Colonic mucosa (tissue), 4 donors: ENCODE measurements at regions not wholly inside any gene's neighbourhood (a gene's known extent, or its start where the extent isn't known, plus 50 kb on each side); places are given as distances from the start of the nearest gene placed in this dataset.

Experiments used
- DNase-seq: peaks from one replicate; pipeline ENCODE4 v3.0.0-alpha.2; 2020
- H3K27ac ChIP-seq: fragments of 200-600 bp; one replicate; pipeline ENCODE4 v1.8.0; 2021
- H3K27me3 ChIP-seq: fragments of 200-600 bp; one replicate; pipeline ENCODE4 v1.8.0; 2021
- H3K36me3 ChIP-seq: fragments of 200-600 bp; one replicate; pipeline ENCODE4 v1.8.0; 2021
- H3K4me1 ChIP-seq: fragments of 200-600 bp; one replicate; pipeline ENCODE4 v1.8.0; 2021; ENCODE audit warnings: mild to moderate bottlenecking
- H3K4me3 ChIP-seq: fragments of 200-600 bp; one replicate; pipeline ENCODE4 v1.8.0; 2021
- H3K9ac ChIP-seq, 2 donors: one replicate each; pipeline ENCODE4 v1.7.0; 2013; ENCODE audit warnings: control low read depth in 2 of 2, low read depth in 2 of 2, low read length in 2 of 2
- H3K9me3 ChIP-seq: fragments of 200-600 bp; one replicate; pipeline ENCODE4 v1.8.0; 2021
- CTCF ChIP-seq: fragments of 200-600 bp; IDR thresholded peaks from one replicate; pipeline ENCODE4 v1.8.0; 2022; ENCODE audit warnings: antibody characterized with exemption, mild to moderate bottlenecking
- intact Hi-C: fragments of 100-400 bp; cut with DNase I; formaldehyde crosslinking; loops from one replicate; pipeline ENCODE4 v1.14.1; 2022
- donor health status: healthy.
- donor health status: DM: no; HTN: no; CAD: no.
- donor health status: DM: no; HTN: no; CAD: no.

GRCh38 chr9:11352612-11353011 is 739.8 kb upstream of the PTPRD start:
- Histone ChIP-seq H3K9me3 (peaks cover 2% of the 10 kb centered on the region), H3K36me3 (no peaks in the 10 kb centered on the region), H3K27me3 (no peaks in the 10 kb centered on the region), H3K4me3 (no peak overlapping the region), H3K9ac (no peak overlapping the region), H3K4me1 (no peaks in the 10 kb centered on the region), H3K27ac (no peak overlapping the region)
- TF ChIP-seq CTCF: no peak
- intact Hi-C loops: no loop called here
- DNase-seq: no peak

GRCh38 chr9:11356067-11356466 is 743.3 kb upstream of the PTPRD start:
- Histone ChIP-seq H3K4me1 (no peaks in the 10 kb centered on the region), H3K27ac (no peak overlapping the region), H3K9ac (no peak overlapping the region), H3K27me3 (no peaks in the 10 kb centered on the region), H3K4me3 (no peak overlapping the region), H3K9me3 (no peaks in the 10 kb centered on the region), H3K36me3 (no peaks in the 10 kb centered on the region)
- DNase-seq: no peak
- intact Hi-C loops: no loop called here
- TF ChIP-seq CTCF: no peak

GRCh38 chr9:11366585-11367129 is 753.9 kb upstream of the PTPRD start:
- no peak overlapping the region for H3K27ac ChIP-seq
- H3K9me3 ChIP-seq: no peaks in the 10 kb centered on the region
- H3K4me3 ChIP-seq: no peak overlapping the region
- H3K27me3 ChIP-seq: no peaks in the 10 kb centered on the region
- no peak overlapping the region for H3K9ac ChIP-seq
- H3K36me3 ChIP-seq: no peaks in the 10 kb centered on the region
- H3K4me1 ChIP-seq: no peaks in the 10 kb centered on the region
- intact Hi-C loops: no loop called here
- TF ChIP-seq CTCF: no peak
- no peak for DNase-seq

GRCh38 chr9:11374926-11375325 is 762.1 kb upstream of the PTPRD start:
- TF ChIP-seq CTCF: no peak
- no peaks in the 10 kb centered on the region for H3K36me3 ChIP-seq
- no peak overlapping the region for H3K9ac ChIP-seq
- DNase-seq: no peak
- no peaks in the 10 kb centered on the region for H3K27me3 ChIP-seq
- no peak overlapping the region for H3K4me3 ChIP-seq
- H3K4me1 ChIP-seq: no peaks in the 10 kb centered on the region
- intact Hi-C loops: no loop called here
- no peaks in the 10 kb centered on the region for H3K9me3 ChIP-seq
- H3K27ac ChIP-seq: no peak overlapping the region

GRCh38 chr9:11402621-11403020 is 789.8 kb upstream of the PTPRD start:
- no peak overlapping the region for H3K27ac ChIP-seq
- intact Hi-C loops: no loop called here
- H3K27me3 ChIP-seq: no peaks in the 10 kb centered on the region
- no peak overlapping the region for H3K9ac ChIP-seq
- TF ChIP-seq CTCF: no peak
- H3K4me3 ChIP-seq: no peak overlapping the region
- no peak for DNase-seq
- H3K9me3 ChIP-seq: no peaks in the 10 kb centered on the region
- H3K36me3 ChIP-seq: no peaks in the 10 kb centered on the region
- no peaks in the 10 kb centered on the region for H3K4me1 ChIP-seq

- no peak overlapping the region for H3K9ac ChIP-seq
- no peaks in the 10 kb centered on the region for H3K4me1 ChIP-seq
- H3K27ac ChIP-seq: no peak overlapping the region
- intact Hi-C loops: no loop called here
- H3K27me3 ChIP-seq: no peaks in the 10 kb centered on the region
- no peak for TF ChIP-seq CTCF
- no peaks in the 10 kb centered on the region for H3K36me3 ChIP-seq
- no peaks in the 10 kb centered on the region for H3K9me3 ChIP-seq
- no peak overlapping the region for H3K4me3 ChIP-seq
- DNase-seq: no peak
Measured at GRCh38 chr9:11414241-11414640, 801.4 kb upstream of the PTPRD start.
